ENCODE measurements at regions not wholly inside any gene's neighbourhood (a gene's known extent, or its start where the extent isn't known, plus 50 kb on each side); places are given as distances from the start of the nearest gene placed in this dataset.
"Not testable (repeated sequence)": the region's sequence is repeated elsewhere in the genome, so short reads cannot be mapped to it uniquely, and the experiment has no call there.

DNA sequence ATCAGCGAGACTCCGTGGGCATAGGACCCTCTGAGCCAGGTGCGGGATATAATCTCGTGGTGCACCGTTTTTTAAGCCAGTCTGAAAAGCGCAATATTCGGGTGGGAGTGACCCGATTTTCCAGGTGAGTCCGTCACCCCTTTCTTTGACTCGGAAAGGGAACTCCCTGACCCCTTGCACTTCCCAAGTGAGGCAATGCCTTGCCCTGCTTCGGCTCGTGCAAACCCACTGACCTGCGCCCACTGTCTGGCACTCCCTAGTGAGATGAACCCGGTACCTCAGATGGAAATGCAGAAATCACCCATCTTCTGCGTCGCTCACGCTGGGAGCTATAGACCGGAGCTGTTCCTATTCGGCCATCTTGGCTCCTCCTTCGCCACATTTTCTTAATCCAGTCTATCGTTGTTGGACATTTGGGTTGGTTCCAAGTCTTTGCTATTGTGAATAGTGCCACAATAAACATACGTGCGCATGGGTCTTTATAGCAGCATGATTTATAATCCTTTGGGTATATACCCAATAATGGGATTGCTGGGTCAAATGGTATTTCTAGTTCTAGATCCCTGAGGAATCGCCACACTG, 66.1 kb upstream of the IZUMO1R start:
- Histone ChIP-seq H2BK20ac (ENCODE audit: low read length) (peak overlapping the region; percentile 38), H3K4me3 (ENCODE audit: extremely low read depth in 1 of 4, insufficient read depth in 2 of 4, low read depth in 3 of 4, low read length in 4 of 4) (peak overlapping the region in 1 of 4 experiments; percentile 24; a peak in 1 of 8 replicates), H3K18ac (ENCODE audit: extremely low read depth, low read length) (peak overlapping the region; percentile 56; the same call in 1 of the 2 replicates), H3K4me2 (ENCODE audit: insufficient read depth in 1 of 2, low read depth in 2 of 2, low read length in 2 of 2) (peak overlapping the region; percentile 38 to 56; a peak in 3 of 4 replicates), H4K91ac (replicated peaks; ENCODE audit: insufficient read length, low read length) (peak overlapping the region; percentile 78), H2BK15ac (ENCODE audit: low read length) (peak overlapping the region; percentile 22; the same call in 1 of the 2 replicates), H2AFZ (ENCODE audit: low read length) (peak overlapping the region; percentile 60), H4K8ac (ENCODE audit: extremely low read depth, insufficient read depth, low read length) (peak overlapping the region; percentile 72; the same call in 1 of the 2 replicates), H2BK12ac (ENCODE audit: low read depth, low read length) (0 out of 2 replicates have a peak overlapping the region, but pooled peaks have one; percentile 56), H2BK5ac (ENCODE audit: low read depth, low read length) (peak overlapping the region; percentile 55; the same call in 1 of the 2 replicates)
- not testable (repeated sequence) for DNase-seq (ENCODE audit: low read depth in 1 of 2, low spot score in 2 of 2); H3K79me2 ChIP-seq (ENCODE audit: control insufficient read depth in 1 of 2, insufficient read depth in 2 of 2, low read length in 2 of 2); H3K9me3 ChIP-seq (ENCODE audit: insufficient read depth in 2 of 2, low read depth in 1 of 2, low read length in 1 of 2); H2BK120ac ChIP-seq (replicated peaks; ENCODE audit: low read depth, low read length); H4K20me1 ChIP-seq (replicated peaks in 1 of 2; ENCODE audit: control insufficient read depth in 1 of 2, insufficient read depth in 2 of 2, low read length in 2 of 2); H3K36me3 ChIP-seq (ENCODE audit: control insufficient read depth in 2 of 4, insufficient read depth in 4 of 4, low read length in 3 of 4); H3K23ac ChIP-seq (ENCODE audit: insufficient read length); H3K79me1 ChIP-seq (ENCODE audit: low read depth, low read length); H4K5ac ChIP-seq (ENCODE audit: insufficient read length, low read depth, low read length); H3K9ac ChIP-seq (replicated peaks in 1 of 4; ENCODE audit: extremely low read depth in 1 of 4, low read depth in 3 of 4, low read length in 3 of 4); H3K4me1 ChIP-seq (replicated peaks in 1 of 4; ENCODE audit: control insufficient read depth in 3 of 4, insufficient read depth in 4 of 4, low read length in 3 of 4); H3K56ac ChIP-seq (replicated peaks; ENCODE audit: insufficient read length, low read depth, low read length); H3K27ac ChIP-seq (ENCODE audit: low read depth, low read length); FAIRE-seq; H2AK5ac ChIP-seq (ENCODE audit: low read depth, low read length); H3K27me3 ChIP-seq (replicated peaks in 1 of 4; ENCODE audit: control insufficient read depth in 3 of 4, extremely low read depth in 1 of 4, insufficient read depth in 3 of 4, low read length in 3 of 4); H3K23me2 ChIP-seq (ENCODE audit: low read depth, low read length); H3K4ac ChIP-seq (replicated peaks; ENCODE audit: insufficient read length, low read depth, low read length); H3K14ac ChIP-seq (ENCODE audit: insufficient read length)
- WGBS, 2 experiments (ENCODE audit: extremely low coverage in 1 of 2, insufficient coverage in 1 of 2, insufficient read length in 1 of 2, insufficient replicate concordance in 2 of 2, low coverage in 1 of 2, low lambda C conversion rate in 2 of 2, missing lambda C conversion rate in 1 of 2): 89% methylated on average over 24 of the region's 24 CpGs; no CpG with 5 or more reads in 1 of the 2 experiments
- peak; percentile 70; the same call in 1 of the 2 replicates for TF ChIP-seq YY1 (IDR thresholded peaks at IDR 0.05; ENCODE audit: low read depth, low read length)
- POLR2A ChIA-PET (ENCODE audit: partially characterized antibody): interaction anchor here (0.9 to 1.9 kb wide), 8 partner anchors 10 to 497 kb away, joined by 3 to 9 read pairs (median 4); partner anchors contain the start of genes C11orf54, PANX1 and TAF1D
- CTCF ChIA-PET (ENCODE audit: partially characterized antibody): interaction anchor here (0.6 to 2.5 kb wide), 27 partner anchors 15 to 527 kb away, joined by 3 to 65 read pairs (median 5); partner anchors contain the start of genes IZUMO1R and PANX1
